GM12878 (cell line): ENCODE measurements at regions not wholly inside any gene's neighbourhood (a gene's known extent, or its start where the extent isn't known, plus 50 kb on each side); places are given as distances from the start of the nearest gene placed in this dataset.

ENCODE experiments used
- ATAC-seq: fragments of 200-7000 bp; cut with Tn5 transposase; 3 replicates; pipeline ENCODE4 v1.9.1; 2020; ENCODE audit warnings: mild to moderate bottlenecking, moderate library complexity
- BruUV-seq: library from RNA; stranded (reverse); fragments of 400-500 nt; replicated peaks from 2 replicates; lab custom pipeline; 2021; lab: Mats Ljungman, UMichigan
- CTCF ChIA-PET: fragments of 300-600 bp; sonication (Branson Sonifier 250); formaldehyde crosslinking; extraction: SDS; loops from one replicate; lab custom pipeline; 2021; ENCODE audit warnings: inconsistent platforms; lab: Yijun Ruan, JAX
- POLR2A ChIA-PET: fragments of 350-600 bp; formaldehyde crosslinking; extraction: SDS; loops from one replicate; lab custom pipeline; 2021; ENCODE audit warnings: inconsistent platforms; lab: Charles Lee
- RAD21 ChIA-PET: fragments of 300-600 bp; sonication (Branson Sonifier 250); formaldehyde crosslinking; loops from one replicate; lab custom pipeline; 2023; ENCODE audit warnings: antibody characterized with exemption; ENCODE audit not compliant: unreplicated experiment; lab: Charles Lee
- SMC1A ChIA-PET: fragments of 300-600 bp; sonication (Branson Sonifier 250); formaldehyde crosslinking; loops from one replicate; lab custom pipeline; 2023; ENCODE audit not compliant: unreplicated experiment, uncharacterized antibody; lab: Charles Lee
- DNase-seq: peaks from one replicate; pipeline ENCODE4 v3.0.0-alpha.2; 2011; ENCODE audit warnings: low read depth, low spot score
- FAIRE-seq: peaks from 3 replicates; lab custom pipeline; 2011; peaks lifted over from hg19 to GRCh38; lab: Jason Lieb, UNC
- H2AFZ ChIP-seq: 2 replicates; pipeline ENCODE4 v1.6.0; 2011; ENCODE audit warnings: low read depth, low read length, control low read depth; ENCODE audit not compliant: control insufficient read depth
- H3K27ac ChIP-seq: 2 replicates; pipeline ENCODE4 v1.5.1; 2011; ENCODE audit warnings: control low read depth; ENCODE audit not compliant: control insufficient read depth, insufficient read depth
- H3K27me3 ChIP-seq, 2 experiments: replicated peaks in 1 of 2; 2 replicates each; pipeline versions ENCODE4 v1.6.0 to v1.6.1; 2011; ENCODE audit warnings: low read length in 1 of 2; ENCODE audit not compliant: control insufficient read depth in 2 of 2, insufficient read depth in 2 of 2
- H3K36me3 ChIP-seq, 2 experiments: 2 replicates each; pipeline ENCODE4 v1.5.1; 2011; ENCODE audit warnings: low read length in 1 of 2; ENCODE audit not compliant: control insufficient read depth in 2 of 2, insufficient read depth in 2 of 2
- H3K4me1 ChIP-seq: 2 replicates; pipeline ENCODE4 v1.6.1; 2011; ENCODE audit warnings: mild to moderate bottlenecking, low read length, moderate library complexity, mixed read lengths; ENCODE audit not compliant: control insufficient read depth, insufficient read depth
- H3K4me2 ChIP-seq: 2 replicates; pipeline ENCODE4 v1.6.0; 2011; ENCODE audit warnings: control low read depth; ENCODE audit not compliant: control insufficient read depth, insufficient read depth
- H3K4me3 ChIP-seq: fragments of 200-600 bp; sonication (generic); 2 replicates; pipeline ENCODE4 v1.5.1; 2016
- H3K79me2 ChIP-seq: 2 replicates; pipeline ENCODE4 v1.6.0; 2011; ENCODE audit warnings: low read length; ENCODE audit not compliant: control insufficient read depth, insufficient read depth
- H3K9ac ChIP-seq: 2 replicates; pipeline ENCODE4 v1.8.0; 2011; ENCODE audit warnings: low read length, control low read depth, mixed read lengths; ENCODE audit not compliant: control insufficient read depth, insufficient read depth
- H3K9me3 ChIP-seq: replicated peaks from 3 replicates; pipeline ENCODE4 v1.5.1; 2011; ENCODE audit warnings: mild to moderate bottlenecking, low read length; ENCODE audit not compliant: control insufficient read depth, insufficient read depth
- H4K20me1 ChIP-seq: 2 replicates; pipeline ENCODE4 v1.6.0; 2011; ENCODE audit not compliant: control insufficient read depth, insufficient read depth
- ASH2L ChIP-seq: fragments of 300-600, 200-600 bp; sonication (generic); IDR thresholded peaks from 2 replicates; pipeline ENCODE4 v1.6.1; 2017; ENCODE audit warnings: low read depth, mild to moderate bottlenecking, borderline replicate concordance
- CEBPZ ChIP-seq: fragments of 150-350 bp; IDR thresholded peaks from 2 replicates; pipeline ENCODE4 v1.6.1; 2016; ENCODE audit warnings: low read depth, low read length
- EZH2 ChIP-seq: IDR thresholded peaks from 2 replicates; pipeline ENCODE4 v1.6.1; 2012; ENCODE audit warnings: low read depth, mild to moderate bottlenecking, control low read depth, inconsistent platforms, low read length, borderline replicate concordance; ENCODE audit not compliant: control insufficient read depth
- JUNB ChIP-seq: IDR thresholded peaks from 2 replicates; pipeline ENCODE4 v1.6.1; 2016; ENCODE audit warnings: antibody characterized with exemption, mild to moderate bottlenecking
- KDM1A ChIP-seq: fragments of 200-600 bp; sonication (generic); IDR thresholded peaks from 2 replicates; pipeline ENCODE4 v1.6.1; 2016; ENCODE audit warnings: borderline replicate concordance
- PAX5 ChIP-seq: IDR thresholded peaks from 2 replicates; pipeline ENCODE4 v1.6.1; 2011; ENCODE audit warnings: low read depth, low read length, borderline replicate concordance
- POLR2AphosphoS2 ChIP-seq: IDR thresholded peaks from 2 replicates; pipeline ENCODE4 v1.6.1; 2011; ENCODE audit warnings: low read depth, mild to moderate bottlenecking, low read length, improper control_type of control experiment, moderate library complexity
- SKIL ChIP-seq: fragments of 450-650 bp; IDR thresholded peaks from 2 replicates; pipeline ENCODE4 v1.6.1; 2017; ENCODE audit warnings: mild to moderate bottlenecking, low read depth, inconsistent platforms; ENCODE audit not compliant: poor library complexity, severe bottlenecking
- WGBS: methylation state at CpG from one replicate; pipeline ENCODE4 v1.1.6; 2016; ENCODE audit warnings: low lambda C conversion rate; ENCODE audit not compliant: insufficient replicate concordance, insufficient coverage; ENCODE audit errors: missing lambda C conversion rate; 5-methylcytosine and 5-hydroxymethylcytosine counted together
- in situ Hi-C: fragments of 300-500 bp; cut with MboI; formaldehyde crosslinking; loops from 9 replicates; pipeline ENCODE4 v1.14.3; 2018; ENCODE audit warnings: mixed read lengths
- intact Hi-C: fragments of 100-400 bp; cut with micrococcal nuclease; formaldehyde crosslinking; loops from one replicate; pipeline ENCODE4 v1.14.2; 2022; ENCODE audit not compliant: unreplicated experiment
- TF ChIP-seq, protein P1 (sequence below): fragments of 450-650 bp; conservative IDR thresholded peaks from 2 replicates; pipeline ENCODE4 v1.6.1; 2017; ENCODE audit warnings: mild to moderate bottlenecking, moderate library complexity
- TF ChIP-seq, protein P2 (sequence below): IDR thresholded peaks from 2 replicates; pipeline ENCODE4 v1.6.1; 2012; ENCODE audit warnings: low read length, inconsistent platforms

DNA sequence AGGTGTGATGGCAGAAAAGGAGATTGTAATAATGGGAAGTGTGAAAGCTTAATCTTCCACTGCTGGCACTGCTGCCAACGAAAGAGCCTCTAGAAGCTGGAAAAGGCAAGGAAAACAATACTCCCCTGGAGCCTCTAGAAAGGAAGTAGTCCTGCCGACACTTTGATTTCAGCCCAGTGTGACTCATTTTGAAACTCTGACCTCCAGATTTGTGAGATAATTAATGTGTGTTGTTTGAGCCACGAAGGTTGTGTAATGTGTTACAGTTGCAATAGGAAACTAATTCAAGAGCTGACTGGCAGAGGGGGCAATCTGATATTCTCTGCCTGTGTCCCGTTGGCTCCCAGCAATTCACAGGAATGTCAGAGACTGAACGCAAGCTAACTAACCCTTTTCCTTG is 219.2 kb upstream of the UBE2E3 start (continued):
- no peak for TF ChIP-seq SKIL

DNA sequence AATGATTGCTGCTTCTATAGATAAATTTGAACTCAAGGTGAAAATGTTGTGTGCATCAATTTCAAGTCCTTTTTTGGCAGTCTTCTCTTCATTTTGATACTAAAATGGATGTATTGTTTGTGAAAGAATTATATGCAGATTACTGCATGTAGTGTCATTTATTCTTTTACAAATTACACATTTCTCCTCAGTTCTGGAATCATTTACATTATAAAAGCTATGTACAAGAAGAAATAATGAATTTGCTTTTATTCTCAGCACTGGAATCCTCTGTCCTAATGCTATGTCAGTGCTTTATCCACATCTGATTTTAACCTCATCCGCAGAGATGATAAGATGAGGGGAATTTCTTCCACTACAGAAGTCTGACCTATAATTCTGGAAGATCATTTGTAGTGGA is 220.8 kb upstream of the UBE2E3 start:
- ChIA-PET RAD21 (no interaction called here), SMC1A (no interaction called here)

More for the DNA sequence above, 220.8 kb upstream of the UBE2E3 start:
- Histone ChIP-seq H3K36me3 (no peaks in the 10 kb centered on the region), H3K27ac (no peak overlapping the region), H3K27me3 (no peaks in the 10 kb centered on the region), H3K4me3 (no peak overlapping the region), H3K9me3 (no peaks in the 10 kb centered on the region), H3K9ac (no peak overlapping the region), H3K4me2 (no peak overlapping the region), H4K20me1 (no peaks in the 10 kb centered on the region), H2AFZ (no peak overlapping the region), H3K79me2 (no peaks in the 10 kb centered on the region), H3K4me1 (no peaks in the 10 kb centered on the region)
- 91% methylated on average over 1 of the region's 1 CpG for WGBS
- no peak for TF ChIP-seq CEBPZ
- TF ChIP-seq ASH2L, result no peak
- TF ChIP-seq, protein P1, sequence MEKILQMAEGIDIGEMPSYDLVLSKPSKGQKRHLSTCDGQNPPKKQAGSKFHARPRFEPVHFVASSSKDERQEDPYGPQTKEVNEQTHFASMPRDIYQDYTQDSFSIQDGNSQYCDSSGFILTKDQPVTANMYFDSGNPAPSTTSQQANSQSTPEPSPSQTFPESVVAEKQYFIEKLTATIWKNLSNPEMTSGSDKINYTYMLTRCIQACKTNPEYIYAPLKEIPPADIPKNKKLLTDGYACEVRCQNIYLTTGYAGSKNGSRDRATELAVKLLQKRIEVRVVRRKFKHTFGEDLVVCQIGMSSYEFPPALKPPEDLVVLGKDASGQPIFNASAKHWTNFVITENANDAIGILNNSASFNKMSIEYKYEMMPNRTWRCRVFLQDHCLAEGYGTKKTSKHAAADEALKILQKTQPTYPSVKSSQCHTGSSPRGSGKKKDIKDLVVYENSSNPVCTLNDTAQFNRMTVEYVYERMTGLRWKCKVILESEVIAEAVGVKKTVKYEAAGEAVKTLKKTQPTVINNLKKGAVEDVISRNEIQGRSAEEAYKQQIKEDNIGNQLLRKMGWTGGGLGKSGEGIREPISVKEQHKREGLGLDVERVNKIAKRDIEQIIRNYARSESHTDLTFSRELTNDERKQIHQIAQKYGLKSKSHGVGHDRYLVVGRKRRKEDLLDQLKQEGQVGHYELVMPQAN, result no peak
- no peak for TF ChIP-seq EZH2
- no peak for TF ChIP-seq KDM1A
- no peak for TF ChIP-seq POLR2AphosphoS2
- TF ChIP-seq PAX5, result no peak
- no peak for TF ChIP-seq JUNB
- TF ChIP-seq, protein P2, sequence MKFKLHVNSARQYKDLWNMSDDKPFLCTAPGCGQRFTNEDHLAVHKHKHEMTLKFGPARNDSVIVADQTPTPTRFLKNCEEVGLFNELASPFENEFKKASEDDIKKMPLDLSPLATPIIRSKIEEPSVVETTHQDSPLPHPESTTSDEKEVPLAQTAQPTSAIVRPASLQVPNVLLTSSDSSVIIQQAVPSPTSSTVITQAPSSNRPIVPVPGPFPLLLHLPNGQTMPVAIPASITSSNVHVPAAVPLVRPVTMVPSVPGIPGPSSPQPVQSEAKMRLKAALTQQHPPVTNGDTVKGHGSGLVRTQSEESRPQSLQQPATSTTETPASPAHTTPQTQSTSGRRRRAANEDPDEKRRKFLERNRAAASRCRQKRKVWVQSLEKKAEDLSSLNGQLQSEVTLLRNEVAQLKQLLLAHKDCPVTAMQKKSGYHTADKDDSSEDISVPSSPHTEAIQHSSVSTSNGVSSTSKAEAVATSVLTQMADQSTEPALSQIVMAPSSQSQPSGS, result no peak
- ATAC-seq (no peak), FAIRE-seq (no peak), DNase-seq (no peak)
- ChIA-PET CTCF (no interaction called here), POLR2A (no interaction called here)
- no TSS peak for BruUV-seq
- in situ Hi-C loops (no loop called here), intact Hi-C loops (no loop called here)
